SK-N-SH (cell line): ENCODE measurements at regions not wholly inside any gene's neighbourhood (a gene's known extent, or its start where the extent isn't known, plus 50 kb on each side); places are given as distances from the start of the nearest gene placed in this dataset.

Source experiments
- CTCF ChIA-PET: fragments of 300-600, 350-600 bp; formaldehyde crosslinking; extraction: SDS; loops from one replicate; lab custom pipeline; 2021; lab: Yijun Ruan, JAX
- POLR2A ChIA-PET: fragments of 350-600 bp; sonication (Branson Sonifier 250); formaldehyde crosslinking; extraction: SDS; loops from one replicate; lab custom pipeline; 2020; ENCODE audit warnings: antibody characterized with exemption, inconsistent platforms; lab: Yijun Ruan, JAX
- DNase-seq: peaks from one replicate; pipeline ENCODE4 v3.0.0; 2012
- H2AFZ ChIP-seq: fragments of 200-600 bp; sonication (generic); 2 replicates; pipeline ENCODE4 v1.8.1; 2016; ENCODE audit warnings: antibody characterized with exemption, mild to moderate bottlenecking, low read depth
- H3F3A ChIP-seq: fragments of 200-600 bp; sonication (generic); replicated peaks from 2 replicates; pipeline ENCODE3; 2016; ENCODE audit warnings: antibody characterized with exemption, mild to moderate bottlenecking; ENCODE audit not compliant: insufficient read depth
- H3K27ac ChIP-seq, 2 experiments: fragments of 200-500 bp in 1 of 2; fragments of 200-600 bp in 1 of 2; sonication (Bioruptor generic) in 1 of 2; sonication (generic), shearing (Covaris generic) in 1 of 2; 2 replicates each; pipeline versions ENCODE4 v1.5.1 to v1.6.1; 2014 to 2016; ENCODE audit warnings: low read depth in 2 of 2, inconsistent platforms in 1 of 2, low read length in 1 of 2, mild to moderate bottlenecking in 1 of 2, mixed read lengths in 1 of 2
- H3K27me3 ChIP-seq: fragments of 200-600 bp; sonication (generic), shearing (Covaris generic); 2 replicates; pipeline ENCODE4 v1.6.1; 2016; ENCODE audit warnings: mixed run types; ENCODE audit not compliant: insufficient read depth
- H3K36me3 ChIP-seq, 2 experiments: fragments of 200-500 bp in 1 of 2; fragments of 200-600 bp in 1 of 2; sonication (Bioruptor generic) in 1 of 2; sonication (generic) in 1 of 2; replicated peaks in 1 of 2; 2 replicates each; pipeline versions ENCODE3 to v1.5.1; 2014 to 2016; ENCODE audit warnings: low read length in 1 of 2, mild to moderate bottlenecking in 1 of 2; ENCODE audit not compliant: insufficient read depth in 2 of 2, control insufficient read depth in 1 of 2
- H3K4me1 ChIP-seq, 2 experiments: fragments of 200-500 bp in 1 of 2; fragments of 200-600 bp in 1 of 2; sonication (Bioruptor generic) in 1 of 2; sonication (generic), shearing (Covaris generic) in 1 of 2; 2 replicates each; pipeline versions ENCODE4 v1.5.1 to v1.6.1; 2014 to 2016; ENCODE audit warnings: low read depth in 1 of 2, low read length in 1 of 2, mixed run types in 1 of 2; ENCODE audit not compliant: insufficient read depth in 2 of 2, control insufficient read depth in 1 of 2
- H3K4me2 ChIP-seq: fragments of 200-600 bp; sonication (generic), shearing (Covaris generic); 2 replicates; pipeline ENCODE4 v1.6.1; 2017; ENCODE audit warnings: mixed run types
- H3K4me3 ChIP-seq, 2 experiments: fragments of 200-500 bp in 1 of 2; fragments of 200-600 bp in 1 of 2; sonication (Bioruptor generic) in 1 of 2; sonication (generic), shearing (Covaris generic) in 1 of 2; 2 replicates each; pipeline versions ENCODE4 v1.5.1 to v1.8.1; 2014 to 2016; ENCODE audit warnings: low read depth in 2 of 2, inconsistent platforms in 1 of 2, low read length in 1 of 2, mild to moderate bottlenecking in 1 of 2, mixed read lengths in 1 of 2, moderate library complexity in 1 of 2
- H3K79me2 ChIP-seq: fragments of 200-600 bp; sonication (generic); 2 replicates; pipeline ENCODE4 v1.8.1; 2017; ENCODE audit warnings: mild to moderate bottlenecking; ENCODE audit not compliant: insufficient read depth
- H3K9ac ChIP-seq: fragments of 200-600 bp; sonication (generic); 2 replicates; pipeline ENCODE4 v1.6.1; 2017; ENCODE audit warnings: mixed run types
- H3K9me2 ChIP-seq: fragments of 200-600 bp; sonication (generic); 2 replicates; pipeline ENCODE4 v1.6.1; 2017; ENCODE audit warnings: mixed run types
- H3K9me3 ChIP-seq: fragments of 200-600 bp; sonication (generic); 2 replicates; pipeline ENCODE4 v1.6.1; 2017; ENCODE audit warnings: mixed run types, mild to moderate bottlenecking, moderate library complexity
- H4K20me1 ChIP-seq: fragments of 200-600 bp; sonication (generic); 2 replicates; pipeline ENCODE4 v1.6.1; 2017; ENCODE audit warnings: mild to moderate bottlenecking, mixed run types; ENCODE audit not compliant: insufficient read depth
- CHD2 ChIP-seq: fragments of 150-350 bp; IDR thresholded peaks from 2 replicates; pipeline ENCODE4 v1.6.1; 2018; ENCODE audit warnings: low read length; ENCODE audit not compliant: partially characterized antibody
- FOXJ3 ChIP-seq: sonication (generic); formaldehyde crosslinking; IDR thresholded peaks from 2 replicates; pipeline ENCODE4 v1.5.1; 2020; ENCODE audit warnings: mild to moderate bottlenecking, missing genetic modification reagents
- GATA2 ChIP-seq: sonication (generic); formaldehyde crosslinking; IDR thresholded peaks from 2 replicates; pipeline ENCODE4 v1.5.0; 2020; ENCODE audit warnings: mild to moderate bottlenecking, missing genetic modification reagents
- MEF2A ChIP-seq: IDR thresholded peaks from 2 replicates; pipeline ENCODE4 v1.4.0; 2012; ENCODE audit warnings: low read depth, borderline replicate concordance
- NFIC ChIP-seq: IDR thresholded peaks from 2 replicates; pipeline ENCODE4 v1.4.0; 2012; ENCODE audit warnings: borderline replicate concordance
- NRF1 ChIP-seq: IDR thresholded peaks from 2 replicates; pipeline ENCODE4 v1.6.1; 2012; ENCODE audit warnings: low read depth, mild to moderate bottlenecking, low read length
- POLR2AphosphoS5 ChIP-seq: IDR thresholded peaks from 2 replicates; pipeline ENCODE4 v1.6.1; 2012; ENCODE audit warnings: low read depth, low read length
- RFX5 ChIP-seq: IDR thresholded peaks from 2 replicates; pipeline ENCODE4 v1.6.1; 2012; ENCODE audit warnings: mild to moderate bottlenecking, improper control_type of control experiment, low read length
- RXRA ChIP-seq: IDR thresholded peaks from 2 replicates; pipeline ENCODE4 v1.4.0; 2012; ENCODE audit warnings: low read depth, mild to moderate bottlenecking, borderline replicate concordance
- TAF1 ChIP-seq: IDR thresholded peaks from 2 replicates; pipeline ENCODE4 v1.6.1; 2012; ENCODE audit warnings: low read depth, mild to moderate bottlenecking, low read length, moderate library complexity, borderline replicate concordance
- TEAD4 ChIP-seq: IDR thresholded peaks from 2 replicates; pipeline ENCODE4 v1.4.0; 2012; ENCODE audit warnings: mild to moderate bottlenecking, borderline replicate concordance; ENCODE audit not compliant: insufficient read depth
- WGBS: methylation state at CpG from one replicate; pipeline ENCODE4 v1.1.6; 2017; ENCODE audit warnings: low lambda C conversion rate; 5-methylcytosine and 5-hydroxymethylcytosine counted together
- TF ChIP-seq, protein P1 (sequence below): IDR thresholded peaks from 2 replicates; pipeline ENCODE4; 2012
- TF ChIP-seq, protein P2 (sequence below): IDR thresholded peaks from 2 replicates; pipeline ENCODE4 v1.4.0; 2012; ENCODE audit warnings: low read depth
- TF ChIP-seq, protein P3 (sequence below): IDR thresholded peaks from 2 replicates; pipeline ENCODE4 v1.4.0; 2012; ENCODE audit warnings: low read depth, borderline replicate concordance

DNA sequence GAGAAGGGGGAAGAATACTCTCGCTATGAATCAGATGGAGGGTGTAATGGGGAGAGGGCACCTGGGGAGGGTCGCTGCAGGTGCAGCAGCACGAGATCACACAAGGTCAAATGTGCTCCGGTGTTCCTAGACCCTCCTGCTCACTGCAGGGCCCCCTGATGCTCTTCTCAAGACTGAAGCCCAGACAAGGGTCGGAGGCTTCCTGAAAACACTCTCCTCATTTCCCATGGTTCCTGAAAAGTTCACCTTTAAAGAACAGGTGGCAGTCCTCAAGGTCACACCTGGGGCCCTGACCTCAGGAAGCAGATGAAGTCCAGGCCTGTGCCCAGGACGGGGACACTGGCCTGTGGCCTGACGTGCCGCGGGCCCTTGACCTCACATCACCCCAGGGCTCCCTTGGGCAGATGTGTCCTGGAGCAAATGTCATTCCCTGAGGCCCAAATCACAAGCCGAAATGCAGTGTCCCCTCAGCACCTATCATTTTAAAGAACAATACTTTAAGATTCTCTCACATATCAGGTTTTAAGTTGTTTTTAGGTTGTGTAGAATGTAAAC lies 289.8 kb downstream of the GLRX3 start:
- no peak for DNase-seq
- H3K4me1 ChIP-seq, result no peaks in the 10 kb centered on the region
- H3K27me3 ChIP-seq, result no peaks in the 10 kb centered on the region
- no peak overlapping the region for H3K9ac ChIP-seq
- POLR2A ChIA-PET, result no interaction called here
- 30% methylated on average over 7 of the region's 10 CpGs for WGBS
- CTCF ChIA-PET, result no interaction called here
- no peaks in the 10 kb centered on the region for H4K20me1 ChIP-seq
- no peak for TF ChIP-seq NRF1
- no peak for TF ChIP-seq RXRA
- TF ChIP-seq, all 33 proteins: peak for 0
- Histone ChIP-seq H3K36me3 (no peaks in the 10 kb centered on the region), H3K9me3 (no peaks in the 10 kb centered on the region), H3K4me2 (no peak overlapping the region), H3F3A (no peaks in the 10 kb centered on the region), H3K27ac (no peak overlapping the region), H3K79me2 (no peaks in the 10 kb centered on the region), H2AFZ (no peak overlapping the region), H3K4me3 (no peak overlapping the region), H3K9me2 (no peaks in the 10 kb centered on the region)

DNA sequence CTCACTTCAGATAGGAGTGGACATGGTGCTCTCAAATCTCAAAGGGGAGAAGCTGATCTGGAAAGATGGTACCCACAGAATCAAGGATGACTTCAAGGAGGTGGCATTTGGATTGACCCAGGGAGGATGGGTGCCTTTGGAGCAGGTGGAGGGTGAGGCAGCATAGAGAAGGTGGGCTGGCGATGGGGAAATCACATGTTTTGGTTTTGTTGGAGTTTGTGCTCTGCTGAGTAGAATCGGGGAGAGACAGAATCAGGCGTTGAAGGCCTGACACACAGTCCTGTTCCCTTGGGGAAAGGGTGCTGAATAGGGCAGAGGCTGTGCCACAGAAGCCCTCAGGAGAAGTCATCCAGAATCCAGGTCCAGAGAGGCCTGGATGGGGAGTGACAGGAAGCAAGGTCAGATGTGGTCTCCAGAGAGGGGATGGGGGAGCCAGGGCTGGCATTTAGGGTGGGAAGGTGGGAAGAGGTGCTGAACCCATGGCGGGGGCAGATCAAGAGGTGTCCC lies 291.1 kb downstream of the GLRX3 start:
- ChIA-PET CTCF (no interaction called here), POLR2A (no interaction called here)
- Histone ChIP-seq H3K4me3 (no peak overlapping the region), H4K20me1 (no peaks in the 10 kb centered on the region), H3K9me2 (no peaks in the 10 kb centered on the region), H3K9ac (no peak overlapping the region), H3K79me2 (no peaks in the 10 kb centered on the region), H3K9me3 (no peaks in the 10 kb centered on the region), H3K36me3 (no peaks in the 10 kb centered on the region), H3K27ac (no peak overlapping the region), H3F3A (no peaks in the 10 kb centered on the region), H3K27me3 (no peaks in the 10 kb centered on the region), H2AFZ (no peak overlapping the region), H3K4me1 (no peaks in the 10 kb centered on the region), H3K4me2 (no peak overlapping the region)
- WGBS, result 14% methylated on average over 4 of the region's 4 CpGs
- DNase-seq, result no peak
- TF ChIP-seq POLR2AphosphoS5 (no peak), RFX5 (no peak), MEF2A (no peak), GATA2 (CRISPR knock-in tag) (no peak), TEAD4 (no peak), CHD2 (no peak), FOXJ3 (CRISPR knock-in tag) (no peak), NRF1 (no peak), TAF1 (no peak), NFIC (no peak)
- TF ChIP-seq, protein P1, sequence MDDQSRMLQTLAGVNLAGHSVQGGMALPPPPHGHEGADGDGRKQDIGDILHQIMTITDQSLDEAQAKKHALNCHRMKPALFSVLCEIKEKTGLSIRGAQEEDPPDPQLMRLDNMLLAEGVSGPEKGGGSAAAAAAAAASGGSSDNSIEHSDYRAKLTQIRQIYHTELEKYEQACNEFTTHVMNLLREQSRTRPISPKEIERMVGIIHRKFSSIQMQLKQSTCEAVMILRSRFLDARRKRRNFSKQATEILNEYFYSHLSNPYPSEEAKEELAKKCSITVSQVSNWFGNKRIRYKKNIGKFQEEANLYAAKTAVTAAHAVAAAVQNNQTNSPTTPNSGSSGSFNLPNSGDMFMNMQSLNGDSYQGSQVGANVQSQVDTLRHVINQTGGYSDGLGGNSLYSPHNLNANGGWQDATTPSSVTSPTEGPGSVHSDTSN, result no peak
- TF ChIP-seq, protein P2, sequence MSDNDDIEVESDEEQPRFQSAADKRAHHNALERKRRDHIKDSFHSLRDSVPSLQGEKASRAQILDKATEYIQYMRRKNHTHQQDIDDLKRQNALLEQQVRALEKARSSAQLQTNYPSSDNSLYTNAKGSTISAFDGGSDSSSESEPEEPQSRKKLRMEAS, result no peak
- TF ChIP-seq, protein P3, sequence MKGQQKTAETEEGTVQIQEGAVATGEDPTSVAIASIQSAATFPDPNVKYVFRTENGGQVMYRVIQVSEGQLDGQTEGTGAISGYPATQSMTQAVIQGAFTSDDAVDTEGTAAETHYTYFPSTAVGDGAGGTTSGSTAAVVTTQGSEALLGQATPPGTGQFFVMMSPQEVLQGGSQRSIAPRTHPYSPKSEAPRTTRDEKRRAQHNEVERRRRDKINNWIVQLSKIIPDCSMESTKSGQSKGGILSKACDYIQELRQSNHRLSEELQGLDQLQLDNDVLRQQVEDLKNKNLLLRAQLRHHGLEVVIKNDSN, result no peak
